CD4-positive, alpha-beta T cell (primary cell): ENCODE measurements at regions not wholly inside any gene's neighbourhood (a gene's known extent, or its start where the extent isn't known, plus 50 kb on each side); places are given as distances from the start of the nearest gene placed in this dataset.

ENCODE experiments used
- ATAC-seq: fragments of 200-7000 bp; cut with Tn5 transposase; one replicate; pipeline ENCODE4 v1.10.0; 2022; ENCODE audit warnings: mild to moderate bottlenecking; ENCODE audit not compliant: poor library complexity
- CTCF ChIA-PET: fragments of 350-600 bp; sonication (Branson Sonifier 250); formaldehyde crosslinking; loops from one replicate; lab custom pipeline; 2021; ENCODE audit warnings: antibody characterized with exemption, inconsistent platforms; lab: Charles Lee
- POLR2A ChIA-PET: fragments of 350-600 bp; sonication (Branson Sonifier 250); formaldehyde crosslinking; loops from one replicate; lab custom pipeline; 2021; ENCODE audit warnings: antibody characterized with exemption, inconsistent platforms; lab: Charles Lee
- DNase-seq, 14 experiments: peaks; one replicate each; pipeline ENCODE4 v3.0.0-alpha.2; 2013 to 2020; ENCODE audit warnings: mixed read lengths in 2 of 14
- H3K27ac ChIP-seq, 2 donors: one replicate each; pipeline versions ENCODE4 v1.5.1 to v1.7.0; 2013; ENCODE audit warnings: low read length in 2 of 2, low read depth in 1 of 2, mild to moderate bottlenecking in 1 of 2
- H3K27me3 ChIP-seq, 2 experiments: 1 replicate in 1 of 2; 2 replicates in 1 of 2; pipeline versions ENCODE4 v1.6.1 to v1.7.0; 2013; ENCODE audit warnings: low read length in 2 of 2, control low read depth in 1 of 2, mild to moderate bottlenecking in 1 of 2, moderate library complexity in 1 of 2; ENCODE audit not compliant: insufficient read depth in 2 of 2, control insufficient read depth in 1 of 2
- H3K36me3 ChIP-seq: one replicate; pipeline ENCODE4 v1.6.1; 2013; ENCODE audit warnings: low read length, control low read depth; ENCODE audit not compliant: insufficient read depth
- H3K4me1 ChIP-seq: one replicate; pipeline ENCODE4 v1.6.1; 2013; ENCODE audit warnings: low read length, control low read depth; ENCODE audit not compliant: insufficient read depth
- H3K4me3 ChIP-seq: one replicate; pipeline ENCODE4 v1.5.1; 2013; ENCODE audit warnings: mild to moderate bottlenecking, low read length, moderate library complexity
- H3K9me3 ChIP-seq, 2 experiments: 1 replicate in 1 of 2; 2 replicates in 1 of 2; pipeline versions ENCODE4 v1.6.1 to v1.7.0; 2013; ENCODE audit warnings: low read length in 2 of 2, mild to moderate bottlenecking in 2 of 2, control low read depth in 1 of 2, moderate library complexity in 1 of 2; ENCODE audit not compliant: control insufficient read depth in 1 of 2, insufficient read depth in 1 of 2
- H3K27ac Mint-ChIP-seq: one replicate; pipeline ENCODE4 v1.8.0; 2020; ENCODE audit warnings: mixed read lengths
- H3K27me3 Mint-ChIP-seq: one replicate; pipeline ENCODE4 v1.8.0; 2021; ENCODE audit warnings: mixed read lengths
- H3K36me3 Mint-ChIP-seq: one replicate; pipeline ENCODE4 v1.8.0; 2021; ENCODE audit warnings: low read depth, mixed read lengths
- H3K4me1 Mint-ChIP-seq: one replicate; pipeline ENCODE4 v1.8.0; 2021; ENCODE audit warnings: low read depth, mixed read lengths
- H3K4me3 Mint-ChIP-seq: one replicate; pipeline ENCODE4 v1.8.0; 2020; ENCODE audit warnings: mild to moderate bottlenecking, mixed read lengths
- H3K9me3 Mint-ChIP-seq: one replicate; pipeline ENCODE4 v1.8.0; 2020; ENCODE audit warnings: mixed read lengths
- CTCF ChIP-seq: fragments of 200-600 bp; IDR thresholded peaks from one replicate; pipeline ENCODE4 v1.8.0; 2022; ENCODE audit warnings: antibody characterized with exemption, mild to moderate bottlenecking
- intact Hi-C, 2 experiments: fragments of 100-400 bp; cut with DNase I in 1 of 2; cut with micrococcal nuclease in 1 of 2; formaldehyde crosslinking; loops; one replicate each; pipeline versions ENCODE4 v1.15.1 to v1.9.0; 2023 to 2025; cut with DNase I, micrococcal nuclease

GRCh38 chr20:37602634-37603033 is 75.0 kb upstream of the BLCAP start:
- DNase-seq (no peak), ATAC-seq (no peak)
- H3K27me3 ChIP-seq = peaks cover 3 to 11% of the 10 kb centered on the region in 2 experiments
- Mint-ChIP-seq H3K36me3 (no peaks in the 10 kb centered on the region), H3K27me3 (peaks cover 54% of the 10 kb centered on the region), H3K4me1 (no peaks in the 10 kb centered on the region), H3K27ac (no peak overlapping the region), H3K9me3 (no peaks in the 10 kb centered on the region), H3K4me3 (no peak overlapping the region)
- no peak for TF ChIP-seq CTCF
- no peak overlapping the region for H3K4me3 ChIP-seq
- H3K27ac ChIP-seq = no peak overlapping the region
- H3K9me3 ChIP-seq = peaks cover 0 to 4% of the 10 kb centered on the region in 2 experiments
- ChIA-PET POLR2A (no interaction called here), CTCF (no interaction called here)
- H3K36me3 ChIP-seq = no peaks in the 10 kb centered on the region
- no peaks in the 10 kb centered on the region for H3K4me1 ChIP-seq
- intact Hi-C loops = no loop called here

GRCh38 chr20:37600486-37600885 is 72.8 kb upstream of the BLCAP start:
- no peak for ATAC-seq
- intact Hi-C loops = no loop called here
- H3K27me3 Mint-ChIP-seq = peaks cover 58% of the 10 kb centered on the region
- no peak overlapping the region for H3K4me3 Mint-ChIP-seq
- Histone ChIP-seq H3K27me3 (peaks cover 0 to 11% of the 10 kb centered on the region in 2 experiments), H3K9me3 (peaks cover 0 to 4% of the 10 kb centered on the region in 2 experiments), H3K27ac (no peak overlapping the region), H3K4me3 (no peak overlapping the region), H3K36me3 (no peaks in the 10 kb centered on the region), H3K4me1 (no peaks in the 10 kb centered on the region)
- no peak for TF ChIP-seq CTCF
- DNase-seq = no peak
- POLR2A ChIA-PET = no interaction called here
- no peak overlapping the region for H3K27ac Mint-ChIP-seq
- H3K4me1 Mint-ChIP-seq = no peaks in the 10 kb centered on the region
- CTCF ChIA-PET = no interaction called here
- H3K36me3 Mint-ChIP-seq = no peaks in the 10 kb centered on the region
- H3K9me3 Mint-ChIP-seq = no peaks in the 10 kb centered on the region

- no peak overlapping the region for H3K4me3 ChIP-seq
- intact Hi-C loops = no loop called here
- no peak for ATAC-seq
- Mint-ChIP-seq H3K4me3 (no peak overlapping the region), H3K27me3 (peaks cover 47% of the 10 kb centered on the region), H3K9me3 (no peaks in the 10 kb centered on the region), H3K36me3 (no peaks in the 10 kb centered on the region), H3K27ac (no peak overlapping the region), H3K4me1 (no peaks in the 10 kb centered on the region)
- H3K9me3 ChIP-seq = peaks cover 0 to 4% of the 10 kb centered on the region in 2 experiments
- no peak for TF ChIP-seq CTCF
- no peaks in the 10 kb centered on the region for H3K36me3 ChIP-seq
- no peak for DNase-seq
- no peaks in the 10 kb centered on the region for H3K4me1 ChIP-seq
- peaks cover 0 to 7% of the 10 kb centered on the region in 2 experiments for H3K27me3 ChIP-seq
- CTCF ChIA-PET = no interaction called here
- H3K27ac ChIP-seq = no peak overlapping the region
- POLR2A ChIA-PET = no interaction called here
These were observed 71.1 kb upstream of the BLCAP start for GRCh38 chr20:37598575-37599342.
